H1 (cell line): ENCODE measurements at regions not wholly inside any gene's neighbourhood (a gene's known extent, or its start where the extent isn't known, plus 50 kb on each side); places are given as distances from the start of the nearest gene placed in this dataset.

ENCODE experiments used
- EZH2 ChIP-seq: fragments of 200-600 bp; sonication (generic); IDR thresholded peaks from 2 replicates; pipeline ENCODE4 v1.7.1; 2012; ENCODE audit warnings: low read depth, mild to moderate bottlenecking, moderate library complexity, low read length, inconsistent platforms; ENCODE audit not compliant: severe bottlenecking
- POLR2AphosphoS5 ChIP-seq: IDR thresholded peaks from 2 replicates; pipeline ENCODE4 v1.6.1; 2011; ENCODE audit warnings: low read depth, low read length
- TF ChIP-seq, protein P1 (sequence below), 3 experiments: IDR thresholded peaks; 1 replicate in 2 of 3; 2 replicates in 1 of 3; pipeline versions ENCODE4 v1.5.1 to v1.6.1; 2011; ENCODE audit warnings: low read length in 3 of 3, mild to moderate bottlenecking in 3 of 3, inconsistent platforms in 2 of 3, low read depth in 1 of 3, moderate library complexity in 1 of 3; ENCODE audit not compliant: insufficient read depth in 1 of 3; ENCODE audit errors: control extremely low read depth in 1 of 3
- TF ChIP-seq, protein P2 (sequence below): IDR thresholded peaks from 2 replicates; pipeline ENCODE4 v1.6.1; 2011; ENCODE audit warnings: low read depth, mild to moderate bottlenecking, low read length; ENCODE audit not compliant: insufficient read depth

DNA sequence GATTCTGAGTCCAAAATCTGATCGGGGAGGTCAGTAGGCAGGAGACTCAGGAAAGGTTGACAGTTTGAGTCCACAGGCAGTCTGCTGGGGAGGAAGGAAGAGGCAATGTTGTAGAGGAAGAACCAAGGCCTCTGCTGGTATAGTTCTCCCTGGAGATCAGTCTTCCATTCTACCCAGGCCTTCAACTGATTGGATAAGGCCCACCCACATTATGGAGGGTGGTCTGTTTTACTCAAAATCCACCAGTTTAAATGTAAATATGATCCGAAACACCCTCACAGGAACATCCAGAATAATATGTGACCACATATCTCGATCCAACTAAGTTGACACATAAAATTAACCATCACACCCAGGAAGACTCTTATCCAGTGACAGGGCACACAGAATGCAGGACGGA, 425.3 kb upstream of the ZMIZ1 start:
- TF ChIP-seq EZH2: no peak
- TF ChIP-seq, protein P1, sequence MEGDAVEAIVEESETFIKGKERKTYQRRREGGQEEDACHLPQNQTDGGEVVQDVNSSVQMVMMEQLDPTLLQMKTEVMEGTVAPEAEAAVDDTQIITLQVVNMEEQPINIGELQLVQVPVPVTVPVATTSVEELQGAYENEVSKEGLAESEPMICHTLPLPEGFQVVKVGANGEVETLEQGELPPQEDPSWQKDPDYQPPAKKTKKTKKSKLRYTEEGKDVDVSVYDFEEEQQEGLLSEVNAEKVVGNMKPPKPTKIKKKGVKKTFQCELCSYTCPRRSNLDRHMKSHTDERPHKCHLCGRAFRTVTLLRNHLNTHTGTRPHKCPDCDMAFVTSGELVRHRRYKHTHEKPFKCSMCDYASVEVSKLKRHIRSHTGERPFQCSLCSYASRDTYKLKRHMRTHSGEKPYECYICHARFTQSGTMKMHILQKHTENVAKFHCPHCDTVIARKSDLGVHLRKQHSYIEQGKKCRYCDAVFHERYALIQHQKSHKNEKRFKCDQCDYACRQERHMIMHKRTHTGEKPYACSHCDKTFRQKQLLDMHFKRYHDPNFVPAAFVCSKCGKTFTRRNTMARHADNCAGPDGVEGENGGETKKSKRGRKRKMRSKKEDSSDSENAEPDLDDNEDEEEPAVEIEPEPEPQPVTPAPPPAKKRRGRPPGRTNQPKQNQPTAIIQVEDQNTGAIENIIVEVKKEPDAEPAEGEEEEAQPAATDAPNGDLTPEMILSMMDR (IDR thresholded peaks at IDR 0.05; ENCODE audit: control extremely low read depth in 1 of 3, insufficient read depth in 1 of 3, low read depth in 1 of 3, low read length in 3 of 3): no peak
- TF ChIP-seq, protein P2, sequence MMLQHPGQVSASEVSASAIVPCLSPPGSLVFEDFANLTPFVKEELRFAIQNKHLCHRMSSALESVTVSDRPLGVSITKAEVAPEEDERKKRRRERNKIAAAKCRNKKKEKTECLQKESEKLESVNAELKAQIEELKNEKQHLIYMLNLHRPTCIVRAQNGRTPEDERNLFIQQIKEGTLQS: no peak
- TF ChIP-seq POLR2AphosphoS5: no peak
